H1 (cell line): ENCODE measurements at regions not wholly inside any gene's neighbourhood (a gene's known extent, or its start where the extent isn't known, plus 50 kb on each side); places are given as distances from the start of the nearest gene placed in this dataset.

Source experiments
- CTCF ChIA-PET: fragments of 300-600 bp; sonication (Branson Sonifier 250); formaldehyde crosslinking; loops from one replicate; lab custom pipeline; 2021; ENCODE audit not compliant: partially characterized antibody; lab: Charles Lee
- POLR2A ChIA-PET: fragments of 300-600 bp; sonication (Branson Sonifier 250); formaldehyde crosslinking; loops from one replicate; lab custom pipeline; 2021; ENCODE audit warnings: inconsistent platforms; ENCODE audit not compliant: partially characterized antibody; lab: Charles Lee
- DNase-seq, 2 experiments: peaks; one replicate each; pipeline versions ENCODE4 v3.0.0 to v3.0.0-alpha.2; 2010 to 2022; ENCODE audit warnings: low spot score in 2 of 2, low read depth in 1 of 2, mixed read lengths in 1 of 2
- FAIRE-seq: peaks from 2 replicates; lab custom pipeline; 2011; peaks lifted over from hg19 to GRCh38; lab: Jason Lieb, UNC
- H2AFZ ChIP-seq: 2 replicates; pipeline ENCODE4 v1.8.1; 2012; ENCODE audit warnings: low read length, inconsistent platforms
- H2AK5ac ChIP-seq: 2 replicates; pipeline ENCODE4 v1.6.1; 2013; ENCODE audit warnings: low read depth, low read length
- H2BK120ac ChIP-seq: replicated peaks from 2 replicates; pipeline ENCODE3; 2013; ENCODE audit warnings: low read depth, low read length, inconsistent platforms
- H2BK12ac ChIP-seq: 2 replicates; pipeline ENCODE4 v1.6.1; 2013; ENCODE audit warnings: low read depth, low read length
- H2BK15ac ChIP-seq: 2 replicates; pipeline ENCODE4 v1.6.1; 2013; ENCODE audit warnings: low read length
- H2BK20ac ChIP-seq: 2 replicates; pipeline ENCODE4 v1.6.1; 2013; ENCODE audit warnings: low read length
- H2BK5ac ChIP-seq: 2 replicates; pipeline ENCODE4 v1.6.1; 2013; ENCODE audit warnings: low read depth, low read length
- H3K14ac ChIP-seq: 2 replicates; pipeline ENCODE4 v1.6.1; 2013; ENCODE audit warnings: inconsistent platforms; ENCODE audit not compliant: insufficient read length
- H3K18ac ChIP-seq: 2 replicates; pipeline ENCODE4 v1.6.1; 2013; ENCODE audit warnings: low read length; ENCODE audit errors: extremely low read depth
- H3K23ac ChIP-seq: 2 replicates; pipeline ENCODE4 v1.6.1; 2013; ENCODE audit warnings: inconsistent platforms; ENCODE audit not compliant: insufficient read length
- H3K23me2 ChIP-seq: 2 replicates; pipeline ENCODE4 v1.6.1; 2013; ENCODE audit warnings: low read depth, low read length
- H3K27ac ChIP-seq: 2 replicates; pipeline ENCODE4 v1.6.1; 2011; ENCODE audit warnings: low read depth, low read length, inconsistent platforms
- H3K27me3 ChIP-seq, 4 experiments: replicated peaks in 1 of 4; 1 replicate in 1 of 4; 2 replicates in 3 of 4; pipeline versions ENCODE4 v1.6.1 to v1.8.1; 2011 to 2013; ENCODE audit warnings: low read length in 3 of 4, mild to moderate bottlenecking in 3 of 4, inconsistent platforms in 2 of 4, mixed read lengths in 2 of 4, moderate library complexity in 1 of 4; ENCODE audit not compliant: control insufficient read depth in 3 of 4, insufficient read depth in 3 of 4; ENCODE audit errors: extremely low read depth in 1 of 4
- H3K36me3 ChIP-seq, 4 experiments: 2 replicates each; pipeline versions ENCODE4 v1.6.1 to v1.8.1; 2011 to 2013; ENCODE audit warnings: mild to moderate bottlenecking in 4 of 4, low read length in 3 of 4, moderate library complexity in 2 of 4, control low read depth in 1 of 4, inconsistent platforms in 1 of 4; ENCODE audit not compliant: insufficient read depth in 4 of 4, control insufficient read depth in 2 of 4
- H3K4ac ChIP-seq: replicated peaks from 2 replicates; pipeline ENCODE3; 2013; ENCODE audit warnings: low read length, low read depth, mixed read lengths, inconsistent platforms; ENCODE audit not compliant: insufficient read length
- H3K4me1 ChIP-seq, 4 experiments: replicated peaks in 1 of 4; 1 replicate in 1 of 4; 2 replicates in 3 of 4; pipeline versions ENCODE4 v1.6.1 to v1.8.1; 2011 to 2013; ENCODE audit warnings: low read length in 3 of 4, inconsistent platforms in 2 of 4, mixed read lengths in 1 of 4; ENCODE audit not compliant: insufficient read depth in 4 of 4, control insufficient read depth in 3 of 4
- H3K4me2 ChIP-seq, 2 experiments: 2 replicates each; pipeline versions ENCODE4 v1.6.1 to v1.8.1; 2011 to 2013; ENCODE audit warnings: low read depth in 2 of 2, low read length in 2 of 2, control low read depth in 1 of 2, inconsistent platforms in 1 of 2, mild to moderate bottlenecking in 1 of 2; ENCODE audit not compliant: insufficient read depth in 1 of 2
- H3K4me3 ChIP-seq, 4 experiments: fragments of 200-600, 300-600 bp in 1 of 4; sonication (generic), shearing (Covaris generic), sonication (Bioruptor Twin) in 1 of 4; 2 replicates each; pipeline versions ENCODE4 v1.5.1 to v1.8.1; 2011 to 2016; ENCODE audit warnings: low read length in 4 of 4, low read depth in 3 of 4, control low read depth in 2 of 4, inconsistent platforms in 2 of 4, mild to moderate bottlenecking in 2 of 4, mixed read lengths in 1 of 4, moderate library complexity in 1 of 4; ENCODE audit not compliant: insufficient read depth in 2 of 4; ENCODE audit errors: extremely low read depth in 1 of 4
- H3K56ac ChIP-seq: replicated peaks from 2 replicates; pipeline ENCODE3; 2013; ENCODE audit warnings: low read depth, mild to moderate bottlenecking, mixed read lengths, low read length, inconsistent platforms; ENCODE audit not compliant: insufficient read length
- H3K79me1 ChIP-seq: 2 replicates; pipeline ENCODE4 v1.6.1; 2013; ENCODE audit warnings: low read depth, low read length, control low read depth
- H3K79me2 ChIP-seq, 2 experiments: 2 replicates each; pipeline versions ENCODE4 v1.6.1 to v1.8.1; 2012 to 2013; ENCODE audit warnings: low read length in 2 of 2, mild to moderate bottlenecking in 2 of 2, inconsistent platforms in 1 of 2; ENCODE audit not compliant: insufficient read depth in 2 of 2, control insufficient read depth in 1 of 2
- H3K9ac ChIP-seq, 4 experiments: replicated peaks in 1 of 4; 1 replicate in 1 of 4; 2 replicates in 3 of 4; pipeline versions ENCODE4 v1.6.1 to v1.8.1; 2011 to 2013; ENCODE audit warnings: low read depth in 3 of 4, low read length in 3 of 4, control low read depth in 2 of 4, mild to moderate bottlenecking in 2 of 4, moderate library complexity in 2 of 4, inconsistent platforms in 1 of 4; ENCODE audit errors: extremely low read depth in 1 of 4
- H3K9me3 ChIP-seq, 2 experiments: 2 replicates each; pipeline versions ENCODE4 v1.6.1 to v1.8.1; 2012 to 2013; ENCODE audit warnings: mild to moderate bottlenecking in 2 of 2, moderate library complexity in 2 of 2, control low read depth in 1 of 2, inconsistent platforms in 1 of 2, low read depth in 1 of 2, low read length in 1 of 2, mixed read lengths in 1 of 2; ENCODE audit not compliant: insufficient read depth in 2 of 2
- H4K20me1 ChIP-seq, 2 experiments: replicated peaks in 1 of 2; 2 replicates each; pipeline versions ENCODE3 to v1.8.1; 2011 to 2013; ENCODE audit warnings: inconsistent platforms in 2 of 2, low read length in 2 of 2, mild to moderate bottlenecking in 1 of 2; ENCODE audit not compliant: insufficient read depth in 2 of 2, control insufficient read depth in 1 of 2
- H4K5ac ChIP-seq: 2 replicates; pipeline ENCODE4 v1.6.1; 2013; ENCODE audit warnings: low read length, low read depth, mixed read lengths, inconsistent platforms; ENCODE audit not compliant: insufficient read length
- H4K8ac ChIP-seq: 2 replicates; pipeline ENCODE4 v1.8.0; 2013; ENCODE audit warnings: mild to moderate bottlenecking, moderate library complexity, low read length, inconsistent platforms; ENCODE audit not compliant: insufficient read depth; ENCODE audit errors: extremely low read depth
- H4K91ac ChIP-seq: replicated peaks from 2 replicates; pipeline ENCODE3; 2013; ENCODE audit warnings: low read length, mixed read lengths, inconsistent platforms; ENCODE audit not compliant: insufficient read length
- CHD1 ChIP-seq: IDR thresholded peaks from 2 replicates; pipeline ENCODE4 v1.6.1; 2012; ENCODE audit warnings: low read depth, low read length, improper control_type of control experiment
- CTBP2 ChIP-seq: IDR thresholded peaks from 2 replicates; pipeline ENCODE4 v1.7.0; 2011; ENCODE audit warnings: borderline replicate concordance, mild to moderate bottlenecking, moderate library complexity, mixed read lengths, low read length; ENCODE audit not compliant: insufficient read depth, insufficient read length
- JUN ChIP-seq: IDR thresholded peaks from 2 replicates; pipeline ENCODE4 v1.6.1; 2011; ENCODE audit warnings: low read depth, mild to moderate bottlenecking, improper control_type of control experiment, low read length
- NRF1 ChIP-seq: IDR thresholded peaks from 2 replicates; pipeline ENCODE4 v1.6.1; 2011; ENCODE audit warnings: mild to moderate bottlenecking, low read depth, low read length, improper control_type of control experiment
- SRF ChIP-seq: IDR thresholded peaks from 2 replicates; pipeline ENCODE4 v1.6.1; 2011; ENCODE audit warnings: mild to moderate bottlenecking, low read depth, low read length, moderate library complexity
- TCF12 ChIP-seq: IDR thresholded peaks from 2 replicates; pipeline ENCODE4 v1.6.1; 2011; ENCODE audit warnings: low read depth, mild to moderate bottlenecking, low read length
- ZNF274 ChIP-seq: IDR thresholded peaks from 2 replicates; pipeline ENCODE4 v1.7.0; 2012; ENCODE audit warnings: low read length, borderline replicate concordance; ENCODE audit errors: extremely low read depth
- WGBS, 2 experiments: shearing (Covaris generic) in 1 of 2; methylation state at CpG; one replicate each; pipeline versions ENCODE4 v1.1.6 to v1.1.7; 2013 to 2015; ENCODE audit warnings: low lambda C conversion rate in 2 of 2, mixed read lengths in 2 of 2, inconsistent platforms in 1 of 2, low coverage in 1 of 2, missing lambda C conversion rate in 1 of 2; ENCODE audit not compliant: insufficient replicate concordance in 2 of 2, insufficient coverage in 1 of 2, insufficient read length in 1 of 2; ENCODE audit errors: extremely low coverage in 1 of 2, missing lambda C conversion rate in 1 of 2; 5-methylcytosine and 5-hydroxymethylcytosine counted together

DNA sequence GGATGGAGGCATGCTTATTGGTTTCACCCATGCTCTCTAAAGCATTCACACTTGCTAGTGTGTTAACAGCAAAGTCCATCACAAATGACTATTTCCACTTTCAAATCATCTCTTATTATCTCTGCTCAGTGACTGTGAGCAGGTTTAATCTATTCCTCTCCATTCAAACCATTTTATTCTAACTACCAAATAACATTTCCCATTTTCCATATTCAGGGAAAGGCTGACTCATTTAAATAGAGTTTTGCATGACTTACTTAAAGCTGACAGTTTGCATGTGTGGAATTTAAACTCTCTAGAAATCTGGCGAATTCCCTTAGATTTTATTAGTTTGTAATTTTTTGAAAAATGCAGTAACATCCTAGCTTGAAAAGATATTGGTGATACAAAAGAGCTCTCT lies 615.7 kb upstream of the LRRC4C start:
- Histone ChIP-seq H3K14ac (no peak overlapping the region), H4K91ac (no peak overlapping the region), H2AK5ac (no peak overlapping the region), H3K9ac (no peak overlapping the region), H3K4me3 (no peak overlapping the region), H2BK15ac (no peak overlapping the region), H3K56ac (no peak overlapping the region), H4K20me1 (no peaks in the 10 kb centered on the region), H2AFZ (0 out of 2 replicates have a peak overlapping the region, but pooled peaks have one; percentile 35), H3K79me2 (no peaks in the 10 kb centered on the region), H3K36me3 (no peaks in the 10 kb centered on the region), H3K9me3 (no peaks in the 10 kb centered on the region), H3K23me2 (no peaks in the 10 kb centered on the region), H3K79me1 (no peaks in the 10 kb centered on the region), H4K8ac (no peak overlapping the region), H3K23ac (no peak overlapping the region), H2BK20ac (no peak overlapping the region), H3K27me3 (no peaks in the 10 kb centered on the region), H3K4ac (no peak overlapping the region), H3K4me2 (no peak overlapping the region), H4K5ac (no peak overlapping the region), H2BK120ac (no peak overlapping the region), H3K18ac (no peak overlapping the region), H2BK5ac (no peak overlapping the region), H3K27ac (no peak overlapping the region), H2BK12ac (no peak overlapping the region)
- WGBS, 2 experiments: 94% methylated on average over 1 of the region's 1 CpG; no CpG with 5 or more reads in 1 of the 2 experiments
- FAIRE-seq: no peak
- ChIA-PET CTCF (no interaction called here), POLR2A (no interaction called here)
- no peak for DNase-seq
- no peak for TF ChIP-seq ZNF274
- TF ChIP-seq JUN: no peak
- TF ChIP-seq CHD1: no peak
- TF ChIP-seq TCF12: no peak
- no peak for TF ChIP-seq SRF
- no peak for TF ChIP-seq CTBP2
- no peak for TF ChIP-seq NRF1
- TF ChIP-seq, all 59 proteins: peak for 0
- H3K4me1 ChIP-seq: no peaks in the 10 kb centered on the region
